Erythroblast (primary cell): ENCODE measurements at regions not wholly inside any gene's neighbourhood (a gene's known extent, or its start where the extent isn't known, plus 50 kb on each side); places are given as distances from the start of the nearest gene placed in this dataset.

Experiments
- GATA1 ChIP-seq: IDR thresholded peaks from 2 replicates; pipeline ENCODE4 v1.6.1; 2011; ENCODE audit warnings: low read depth, mild to moderate bottlenecking, control low read depth, low read length, moderate library complexity
- POLR2A ChIP-seq: IDR thresholded peaks from 2 replicates; pipeline ENCODE4 v1.6.1; 2011; ENCODE audit warnings: mild to moderate bottlenecking, low read length

DNA sequence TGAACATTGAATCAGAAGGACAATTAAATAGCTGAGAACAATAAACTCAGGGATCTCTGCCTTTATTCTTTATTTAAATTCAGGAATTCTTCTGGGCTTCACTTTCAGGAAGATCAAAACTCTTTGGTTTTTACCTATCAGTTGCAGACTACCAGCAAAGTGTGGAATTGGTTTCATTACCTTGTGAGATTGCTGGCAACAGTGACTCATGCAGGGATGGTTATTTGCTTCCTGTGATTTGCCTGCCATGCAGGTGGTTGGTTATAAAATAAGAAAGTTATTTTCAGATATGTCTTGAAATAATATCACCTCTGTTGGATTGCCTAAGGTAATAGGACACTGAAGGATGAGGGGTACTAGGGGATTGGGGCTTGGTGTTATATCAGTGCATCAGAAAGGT, 204.6 kb downstream of the PTBP2 start:
- TF ChIP-seq POLR2A (no peak), GATA1 (no peak)
